NCI-H460 (cell line): ENCODE measurements at regions not wholly inside any gene's neighbourhood (a gene's known extent, or its start where the extent isn't known, plus 50 kb on each side); places are given as distances from the start of the nearest gene placed in this dataset.

Experiments
- DNase-seq: peaks from one replicate; pipeline ENCODE4 v3.0.0-alpha.2; 2016; ENCODE audit warnings: low read depth; ENCODE audit errors: extremely low read depth

DNA sequence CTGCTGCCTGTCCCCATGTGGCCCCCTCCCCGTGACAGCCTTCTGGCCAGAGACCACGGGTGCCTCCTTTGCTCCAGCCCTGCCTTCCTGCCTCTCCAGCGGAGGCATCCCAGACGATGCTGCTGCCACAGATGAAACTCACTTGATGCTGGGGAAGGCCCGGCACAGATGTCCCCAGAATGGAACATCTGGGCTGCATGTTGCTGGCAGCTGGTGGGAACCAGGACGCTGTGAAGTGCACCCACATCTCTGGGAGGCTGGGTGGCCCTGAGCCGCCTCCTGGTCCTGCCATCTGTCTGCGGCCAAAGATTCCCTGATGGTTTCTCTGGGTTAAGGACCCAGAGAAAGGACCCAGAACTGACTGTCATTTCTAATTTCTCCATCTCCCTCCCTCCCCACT, 51.9 kb upstream of the PTPRS start:
- no peak for DNase-seq

DNA sequence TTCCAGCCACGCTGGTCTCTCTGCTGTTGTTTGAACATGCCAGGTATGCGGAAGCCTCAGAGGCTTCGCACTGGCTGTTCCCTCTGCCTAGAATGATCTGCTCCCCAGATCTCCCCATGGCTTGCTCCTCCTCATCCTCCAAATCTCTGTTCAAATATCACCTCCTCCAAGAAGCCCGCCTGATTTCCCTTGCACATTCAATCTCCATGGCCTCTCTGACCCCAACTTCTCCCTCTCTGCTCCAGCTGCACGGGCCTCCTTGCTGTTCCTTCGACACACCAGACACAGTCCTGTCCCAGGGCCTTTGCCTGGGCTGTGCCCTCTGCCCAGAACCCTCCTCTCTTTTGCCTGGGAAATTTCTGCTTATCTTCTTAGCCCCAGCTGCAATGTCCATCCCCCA, 52.5 kb upstream of the PTPRS start:
- DNase-seq: no peak

DNA sequence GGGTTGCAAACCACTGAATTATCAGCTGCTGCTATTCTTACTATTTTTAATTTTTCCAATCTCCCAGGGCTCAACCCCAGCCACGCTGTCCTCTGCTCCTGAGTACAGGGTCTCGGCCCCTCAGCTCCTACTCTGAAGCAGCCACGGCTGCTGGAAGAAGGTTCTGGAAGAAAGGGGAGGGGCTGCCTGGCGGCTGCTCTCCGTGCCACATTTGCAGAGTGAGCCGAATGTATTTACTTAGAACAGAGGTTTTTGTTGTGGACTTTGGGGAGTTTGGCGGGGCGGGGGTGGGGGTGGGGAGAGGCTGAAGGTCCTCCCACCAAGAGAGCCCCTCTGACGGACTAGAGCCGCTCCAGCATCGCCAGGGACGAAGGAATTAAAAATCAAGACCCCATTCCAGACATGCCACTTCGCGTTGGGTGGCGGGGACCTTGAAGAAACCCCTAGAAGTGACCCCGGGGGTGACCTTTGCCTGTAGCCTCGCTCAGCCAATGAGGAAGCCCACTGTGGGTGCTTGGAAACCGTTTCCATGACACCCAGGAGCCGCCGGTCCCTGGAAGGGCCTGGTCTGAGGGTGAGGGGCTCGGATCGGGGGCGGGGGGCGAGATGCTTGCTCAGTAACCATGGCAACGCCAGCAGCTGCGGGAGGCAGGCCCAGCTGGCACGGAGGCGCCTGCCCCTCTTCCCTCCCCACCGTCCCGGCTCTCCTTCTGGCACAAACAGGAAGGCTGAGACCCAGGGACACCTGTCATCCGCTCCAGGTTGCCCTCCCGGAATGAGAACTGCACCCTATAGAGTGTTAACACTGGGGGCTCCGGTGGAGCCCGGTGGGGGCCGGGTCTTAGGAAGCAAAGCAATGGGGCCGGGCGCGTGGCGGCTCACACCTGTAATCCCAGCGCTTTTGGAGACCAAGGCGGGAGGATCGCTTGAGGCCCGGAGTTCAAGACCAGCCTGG, 54.2 kb upstream of the PTPRS start:
- no peak for DNase-seq

GRCh38 chr19:5395556-5395955, 54.9 kb upstream of the PTPRS start:
- no peak for DNase-seq

DNA sequence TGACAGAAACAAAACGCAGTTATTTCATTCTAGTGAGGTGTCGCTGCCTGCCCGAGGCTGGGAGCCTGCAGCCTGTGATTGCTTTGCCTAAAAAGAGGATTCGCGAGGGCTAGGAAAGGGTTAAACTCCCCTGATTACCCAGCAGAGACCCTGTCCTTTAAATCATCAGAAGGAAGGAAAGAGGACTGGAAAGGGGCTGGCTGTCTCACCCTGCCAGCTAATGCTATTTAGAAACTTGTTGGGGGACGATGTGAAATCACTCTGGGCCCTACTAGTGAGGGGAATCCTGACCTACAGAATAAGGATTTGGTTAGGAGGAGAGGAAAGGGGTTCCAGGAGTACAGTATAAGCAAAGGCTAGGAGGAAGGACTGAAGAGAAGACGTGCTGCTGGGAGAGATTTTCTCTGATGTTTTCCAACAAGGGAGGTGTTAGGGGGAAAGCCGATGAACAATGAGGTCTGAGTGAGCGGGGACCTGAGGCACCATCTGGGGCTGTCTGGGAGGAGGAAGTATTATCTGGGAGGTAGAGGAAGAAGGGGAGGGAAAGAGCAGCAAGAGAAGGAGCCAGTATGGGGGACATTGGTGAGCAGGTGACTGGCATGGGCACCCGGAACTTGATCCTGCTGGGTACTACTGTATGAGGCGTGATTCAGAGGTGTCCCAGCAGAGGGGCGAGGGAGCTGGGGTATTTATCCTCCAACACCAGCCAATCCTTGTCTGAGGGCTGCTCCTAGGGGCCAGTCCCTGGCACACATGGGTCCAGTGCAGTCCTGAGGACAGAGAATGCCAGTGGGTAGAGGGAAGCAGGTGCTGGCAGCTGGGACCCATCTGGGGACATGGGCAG, 55.7 kb upstream of the PTPRS start:
- no peak for DNase-seq

GRCh38 chr19:5396963-5397362, 56.4 kb upstream of the PTPRS start:
- no peak for DNase-seq

GRCh38 chr19:5397804-5398692, 57.2 kb upstream of the ZNRF4 start:
- DNase-seq: no peak

GRCh38 chr19:5398693-5399057, 56.5 kb upstream of the ZNRF4 start:
- DNase-seq: no peak

DNA sequence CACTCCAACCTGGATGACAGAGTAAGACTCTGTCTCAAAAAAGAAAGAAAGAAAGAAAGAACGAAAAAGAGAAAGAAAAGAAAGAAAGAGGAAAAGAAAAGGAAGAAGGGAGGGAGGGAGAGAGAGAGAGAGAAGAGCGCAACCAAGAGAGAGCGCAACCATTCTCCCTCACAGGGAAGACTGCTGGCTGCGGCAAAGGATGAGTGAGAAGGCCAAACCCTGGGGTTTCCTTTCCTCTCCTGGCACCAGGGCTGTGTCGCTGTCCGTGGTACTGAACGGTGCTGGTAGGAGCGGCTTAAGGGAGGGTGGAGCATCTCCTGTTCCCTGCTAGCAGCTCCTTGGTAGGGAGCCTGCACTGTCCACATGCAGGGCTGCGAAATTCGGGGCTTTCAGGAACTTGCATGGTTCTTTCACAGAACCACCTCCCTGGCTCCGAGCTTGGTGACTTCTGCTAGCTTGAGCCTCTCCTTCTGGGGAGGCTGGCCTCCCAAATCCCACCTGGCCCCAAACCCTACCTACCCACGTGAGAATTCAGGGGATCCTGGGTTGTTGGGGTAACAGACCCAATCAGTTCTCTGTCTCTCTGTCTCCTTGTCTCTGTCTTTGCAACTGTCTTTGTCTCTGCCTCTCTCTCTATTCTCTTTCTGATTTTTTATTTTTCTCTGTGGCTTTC, 51.1 kb upstream of the ZNRF4 start:
- peak; percentile 79 for DNase-seq
